Panc1 (cell line): ENCODE measurements at regions not wholly inside any gene's neighbourhood (a gene's known extent, or its start where the extent isn't known, plus 50 kb on each side); places are given as distances from the start of the nearest gene placed in this dataset.

Source experiments
- ATAC-seq: fragments of 200-7000 bp; cut with Tn5 transposase; 2 replicates; pipeline ENCODE4 v1.9.1; 2020; ENCODE audit warnings: mild to moderate bottlenecking, moderate library complexity
- BruUV-seq: library from RNA; stranded (reverse); fragments of 400-500 nt; replicated peaks from 2 replicates; lab custom pipeline; 2021; lab: Mats Ljungman, UMichigan
- CTCF ChIA-PET: fragments of 300-600 bp; sonication (Branson Sonifier 250); formaldehyde crosslinking; loops from one replicate; lab custom pipeline; 2022; ENCODE audit warnings: antibody characterized with exemption; lab: Charles Lee
- POLR2A ChIA-PET: fragments of 300-600 bp; sonication (Branson Sonifier 250); formaldehyde crosslinking; loops from one replicate; lab custom pipeline; 2022; ENCODE audit warnings: antibody characterized with exemption; lab: Charles Lee
- DNase-seq: peaks from one replicate; pipeline ENCODE4 v3.0.0-alpha.2; 2010; ENCODE audit warnings: low read depth, low spot score
- H3K27ac ChIP-seq: 2 replicates; pipeline ENCODE4 v1.5.1; 2011; ENCODE audit warnings: mild to moderate bottlenecking, low read length, inconsistent platforms
- H3K27me3 ChIP-seq: fragments of 200-500 bp; sonication (Bioruptor generic); 2 replicates; pipeline ENCODE4 v1.6.0; 2014; ENCODE audit warnings: low read length, inconsistent platforms; ENCODE audit not compliant: control insufficient read depth, insufficient read depth
- H3K36me3 ChIP-seq: fragments of 200-500 bp; sonication (Bioruptor generic); 2 replicates; pipeline ENCODE4 v1.5.1; 2014; ENCODE audit warnings: inconsistent platforms, mild to moderate bottlenecking, low read length, moderate library complexity; ENCODE audit not compliant: control insufficient read depth, insufficient read depth
- H3K4me1 ChIP-seq: 2 replicates; pipeline ENCODE4 v1.5.1; 2011; ENCODE audit warnings: inconsistent platforms, mild to moderate bottlenecking, low read length, moderate library complexity; ENCODE audit not compliant: control insufficient read depth, insufficient read depth
- H3K4me3 ChIP-seq, 2 experiments: 2 replicates each; pipeline ENCODE4 v1.5.1; 2011 to 2012; ENCODE audit warnings: low read depth in 2 of 2, low read length in 2 of 2, mild to moderate bottlenecking in 2 of 2, inconsistent platforms in 1 of 2, moderate library complexity in 1 of 2
- H3K9me3 ChIP-seq: fragments of 200-500 bp; sonication (Bioruptor generic); 2 replicates; pipeline ENCODE4 v1.5.1; 2014; ENCODE audit warnings: low read depth, mild to moderate bottlenecking, inconsistent platforms, low read length, moderate library complexity; ENCODE audit not compliant: control insufficient read depth, insufficient read depth
- CTCF ChIP-seq: fragments of 450-650 bp; IDR thresholded peaks from 2 replicates; pipeline ENCODE4 v1.5.1; 2017; ENCODE audit warnings: mild to moderate bottlenecking
- POLR2AphosphoS5 ChIP-seq: IDR thresholded peaks from 2 replicates; pipeline ENCODE4 v1.6.1; 2012; ENCODE audit warnings: mild to moderate bottlenecking, low read depth, low read length, moderate library complexity
- REST ChIP-seq, 2 experiments: IDR thresholded peaks; 2 replicates each; pipeline ENCODE4 v1.6.1; 2011 to 2012; ENCODE audit warnings: low read depth in 2 of 2, control low read depth in 1 of 2, low read length in 1 of 2, mild to moderate bottlenecking in 1 of 2, moderate library complexity in 1 of 2; ENCODE audit not compliant: insufficient read depth in 1 of 2
- SIN3A ChIP-seq: IDR thresholded peaks from 2 replicates; pipeline ENCODE4 v1.6.1; 2012; ENCODE audit warnings: low read depth, mild to moderate bottlenecking, low read length, moderate library complexity, borderline replicate concordance; ENCODE audit not compliant: insufficient read depth
- TCF7L2 ChIP-seq: IDR thresholded peaks from 2 replicates; pipeline ENCODE4 v1.6.1; 2011; ENCODE audit warnings: mild to moderate bottlenecking, low read depth, low read length, inconsistent platforms
- in situ Hi-C: cut with HindIII; loops from 2 replicates; pipeline ENCODE4 v1.10.0; 2016; ENCODE audit warnings: low sequenced_read_pairs, low pct_unique_long_range_greater_than_20kb
- intact Hi-C: fragments of 100-400 bp; cut with micrococcal nuclease; formaldehyde crosslinking; loops from one replicate; pipeline ENCODE4 v1.10.0; 2022; ENCODE audit not compliant: unreplicated experiment

GRCh38 chr5:114940709-114941108 lies 229.0 kb downstream of the TRIM36 start:
- no peak for TF ChIP-seq TCF7L2
- no peak for TF ChIP-seq CTCF
- TF ChIP-seq SIN3A: no peak
- no peak for TF ChIP-seq REST (IDR thresholded peaks at IDR 0.05; ENCODE audit: insufficient read depth in 1 of 2, low read depth in 2 of 2, low read length in 1 of 2)
- TF ChIP-seq POLR2AphosphoS5: no peak
- CTCF ChIA-PET: no interaction called here
- Histone ChIP-seq H3K9me3 (peaks cover 6% of the 10 kb centered on the region; the same call in 1 of the 2 replicates), H3K36me3 (no peaks in the 10 kb centered on the region), H3K27me3 (no peaks in the 10 kb centered on the region), H3K4me1 (no peaks in the 10 kb centered on the region), H3K4me3 (no peak overlapping the region), H3K27ac (no peak overlapping the region)
- POLR2A ChIA-PET: no interaction called here
- intact Hi-C loops (no loop called here), in situ Hi-C loops (no loop called here)
- BruUV-seq: no TSS peak
- no peak for DNase-seq
- ATAC-seq: no peak

DNA sequence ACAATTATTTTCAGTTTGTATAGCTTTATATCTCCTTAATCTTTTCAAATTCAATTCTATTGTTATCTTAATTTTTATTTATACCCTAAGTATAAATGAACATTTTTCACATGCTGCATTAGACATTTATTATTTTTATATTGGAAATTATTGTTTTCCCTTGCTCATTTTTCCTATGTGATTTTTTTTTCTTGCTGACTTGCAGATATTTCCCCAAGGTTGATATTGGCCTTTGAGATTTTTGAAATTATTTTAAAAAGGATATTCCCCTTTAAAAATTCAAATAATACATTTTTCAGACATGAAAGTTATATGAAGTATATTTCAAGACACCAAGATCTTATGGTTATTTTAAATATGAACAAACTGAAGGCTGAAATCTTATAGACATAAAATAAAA lies 234.2 kb downstream of the TRIM36 start:
- CTCF ChIA-PET: no interaction called here
- TF ChIP-seq TCF7L2 (no peak), POLR2AphosphoS5 (no peak), REST (IDR thresholded peaks at IDR 0.05; ENCODE audit: insufficient read depth in 1 of 2, low read depth in 2 of 2, low read length in 1 of 2) (no peak), CTCF (no peak), SIN3A (no peak)
- no peak overlapping the region for H3K4me3 ChIP-seq
- intact Hi-C loops (no loop called here), in situ Hi-C loops (no loop called here)
- POLR2A ChIA-PET: no interaction called here
- no peak for ATAC-seq
- H3K4me1 ChIP-seq: no peaks in the 10 kb centered on the region
- no peaks in the 10 kb centered on the region for H3K27me3 ChIP-seq
- no peak for DNase-seq
- H3K9me3 ChIP-seq: no peaks in the 10 kb centered on the region
- BruUV-seq: no TSS peak
- H3K27ac ChIP-seq: no peak overlapping the region
- H3K36me3 ChIP-seq: no peaks in the 10 kb centered on the region
